Right kidney (tissue), 1 donor: ENCODE measurements at regions not wholly inside any gene's neighbourhood (a gene's known extent, or its start where the extent isn't known, plus 50 kb on each side); places are given as distances from the start of the nearest gene placed in this dataset.

Source experiments
- DNase-seq: peaks from one replicate; pipeline ENCODE4 v3.0.0-alpha.2; 2016

GRCh38 chr2:128473175-128474035, 154.7 kb upstream of the HS6ST1 start:
- DNase-seq, result peak; percentile 80

GRCh38 chr2:128474036-128474955, 155.6 kb upstream of the HS6ST1 start:
- DNase-seq, result no peak

- no peak for DNase-seq
These were observed 156.3 kb upstream of the HS6ST1 start for GRCh38 chr2:128474962-128475361.

GRCh38 chr2:128475427-128476211, 157.0 kb upstream of the HS6ST1 start:
- no peak for DNase-seq

- DNase-seq, result no peak
These were observed 158.6 kb upstream of the HS6ST1 start for GRCh38 chr2:128477026-128477820.

GRCh38 chr2:128477891-128478290, 159.2 kb upstream of the HS6ST1 start:
- DNase-seq, result no peak

- DNase-seq, result no peak
These were observed 167.3 kb upstream of the HS6ST1 start for GRCh38 chr2:128485761-128486639.

GRCh38 chr2:128486640-128487375, 168.1 kb upstream of the HS6ST1 start:
- DNase-seq, result no peak

GRCh38 chr2:128487650-128488387, 169.2 kb upstream of the HS6ST1 start:
- no peak for DNase-seq

GRCh38 chr2:128488434-128488833, 169.8 kb upstream of the HS6ST1 start:
- DNase-seq, result no peak

GRCh38 chr2:128489526-128490273, 171.0 kb upstream of the HS6ST1 start:
- no peak for DNase-seq

GRCh38 chr2:128490321-128490720, 171.7 kb upstream of the HS6ST1 start:
- no peak for DNase-seq

GRCh38 chr2:128490881-128491691, 172.4 kb upstream of the HS6ST1 start:
- DNase-seq, result no peak

- DNase-seq, result no peak
These were observed 173.1 kb upstream of the HS6ST1 start for GRCh38 chr2:128491692-128492244.

- DNase-seq, result no peak
These were observed 174.5 kb upstream of the HS6ST1 start for GRCh38 chr2:128492966-128493811.

GRCh38 chr2:128493880-128494279, 175.2 kb upstream of the HS6ST1 start:
- DNase-seq, result no peak
